Ishikawa (cell line): ENCODE measurements at regions not wholly inside any gene's neighbourhood (a gene's known extent, or its start where the extent isn't known, plus 50 kb on each side); places are given as distances from the start of the nearest gene placed in this dataset.
A peak's percentile ranks its signal among the peaks of the same experiment; 100 is the strongest.

Experiments
- CEBPB ChIP-seq: IDR thresholded peaks from 2 replicates; pipeline ENCODE4 v1.6.1; 2012
- CREB1 ChIP-seq: IDR thresholded peaks from 2 replicates; pipeline ENCODE4 v1.6.1; 2012; ENCODE audit warnings: low read depth
- EGR1 ChIP-seq: IDR thresholded peaks from 2 replicates; pipeline ENCODE4 v1.6.1; 2012
- EP300 ChIP-seq: IDR thresholded peaks from 2 replicates; pipeline ENCODE4 v1.6.1; 2012; ENCODE audit warnings: borderline replicate concordance
- FOXM1 ChIP-seq: IDR thresholded peaks from 2 replicates; pipeline ENCODE4 v1.6.1; 2012; ENCODE audit warnings: low read depth, borderline replicate concordance
- MAX ChIP-seq: IDR thresholded peaks from 2 replicates; pipeline ENCODE4 v1.6.1; 2012
- NFIC ChIP-seq: IDR thresholded peaks from 2 replicates; pipeline ENCODE4 v1.6.1; 2012
- RAD21 ChIP-seq: IDR thresholded peaks from 2 replicates; pipeline ENCODE4 v1.6.1; 2012; ENCODE audit warnings: low read depth
- TAF1 ChIP-seq: IDR thresholded peaks from 2 replicates; pipeline ENCODE4 v1.6.1; 2012; ENCODE audit warnings: low read depth, mild to moderate bottlenecking
- TCF12 ChIP-seq: IDR thresholded peaks from 2 replicates; pipeline ENCODE4 v1.6.1; 2012; ENCODE audit warnings: low read depth
- TEAD4 ChIP-seq: IDR thresholded peaks from 2 replicates; pipeline ENCODE4 v1.6.1; 2012
- USF1 ChIP-seq: IDR thresholded peaks from 2 replicates; pipeline ENCODE4 v1.6.1; 2012
- YY1 ChIP-seq: IDR thresholded peaks from 2 replicates; pipeline ENCODE4 v1.6.1; 2012; ENCODE audit warnings: low read depth
- ZBTB7A ChIP-seq: IDR thresholded peaks from 2 replicates; pipeline ENCODE4 v1.6.1; 2012; ENCODE audit warnings: low read depth
- TF ChIP-seq, protein P1 (sequence below): IDR thresholded peaks from 2 replicates; pipeline ENCODE4 v1.6.1; 2012; ENCODE audit warnings: low read depth, mild to moderate bottlenecking

GRCh38 chr4:159764343-159764952 lies 661.6 kb downstream of the RAPGEF2 start:
- TF ChIP-seq RAD21: peak; percentile 68
- no peak for TF ChIP-seq ZBTB7A

DNA sequence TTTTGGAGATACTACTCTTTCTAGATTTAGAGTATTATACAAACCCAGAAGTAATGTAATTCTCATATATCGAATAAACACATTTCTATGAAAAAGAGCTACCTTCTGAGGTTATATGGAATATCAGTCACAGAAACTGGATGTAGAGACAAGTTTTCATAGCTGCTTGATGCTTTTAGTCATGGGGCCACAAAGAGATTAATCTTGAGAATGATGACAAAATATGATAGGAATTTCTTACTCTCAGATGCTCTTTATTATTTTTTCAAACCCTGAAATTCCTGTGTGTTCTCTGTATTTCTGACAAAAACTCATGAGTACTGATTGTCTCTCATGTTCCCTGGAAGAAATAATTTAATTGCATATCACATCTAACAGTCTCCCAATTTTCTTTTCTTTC lies 662.5 kb downstream of the RAPGEF2 start:
- TF ChIP-seq CREB1 (no peak), TCF12 (no peak), USF1 (no peak), YY1 (no peak)
- TF ChIP-seq, protein P1, sequence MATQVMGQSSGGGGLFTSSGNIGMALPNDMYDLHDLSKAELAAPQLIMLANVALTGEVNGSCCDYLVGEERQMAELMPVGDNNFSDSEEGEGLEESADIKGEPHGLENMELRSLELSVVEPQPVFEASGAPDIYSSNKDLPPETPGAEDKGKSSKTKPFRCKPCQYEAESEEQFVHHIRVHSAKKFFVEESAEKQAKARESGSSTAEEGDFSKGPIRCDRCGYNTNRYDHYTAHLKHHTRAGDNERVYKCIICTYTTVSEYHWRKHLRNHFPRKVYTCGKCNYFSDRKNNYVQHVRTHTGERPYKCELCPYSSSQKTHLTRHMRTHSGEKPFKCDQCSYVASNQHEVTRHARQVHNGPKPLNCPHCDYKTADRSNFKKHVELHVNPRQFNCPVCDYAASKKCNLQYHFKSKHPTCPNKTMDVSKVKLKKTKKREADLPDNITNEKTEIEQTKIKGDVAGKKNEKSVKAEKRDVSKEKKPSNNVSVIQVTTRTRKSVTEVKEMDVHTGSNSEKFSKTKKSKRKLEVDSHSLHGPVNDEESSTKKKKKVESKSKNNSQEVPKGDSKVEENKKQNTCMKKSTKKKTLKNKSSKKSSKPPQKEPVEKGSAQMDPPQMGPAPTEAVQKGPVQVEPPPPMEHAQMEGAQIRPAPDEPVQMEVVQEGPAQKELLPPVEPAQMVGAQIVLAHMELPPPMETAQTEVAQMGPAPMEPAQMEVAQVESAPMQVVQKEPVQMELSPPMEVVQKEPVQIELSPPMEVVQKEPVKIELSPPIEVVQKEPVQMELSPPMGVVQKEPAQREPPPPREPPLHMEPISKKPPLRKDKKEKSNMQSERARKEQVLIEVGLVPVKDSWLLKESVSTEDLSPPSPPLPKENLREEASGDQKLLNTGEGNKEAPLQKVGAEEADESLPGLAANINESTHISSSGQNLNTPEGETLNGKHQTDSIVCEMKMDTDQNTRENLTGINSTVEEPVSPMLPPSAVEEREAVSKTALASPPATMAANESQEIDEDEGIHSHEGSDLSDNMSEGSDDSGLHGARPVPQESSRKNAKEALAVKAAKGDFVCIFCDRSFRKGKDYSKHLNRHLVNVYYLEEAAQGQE: no peak

DNA sequence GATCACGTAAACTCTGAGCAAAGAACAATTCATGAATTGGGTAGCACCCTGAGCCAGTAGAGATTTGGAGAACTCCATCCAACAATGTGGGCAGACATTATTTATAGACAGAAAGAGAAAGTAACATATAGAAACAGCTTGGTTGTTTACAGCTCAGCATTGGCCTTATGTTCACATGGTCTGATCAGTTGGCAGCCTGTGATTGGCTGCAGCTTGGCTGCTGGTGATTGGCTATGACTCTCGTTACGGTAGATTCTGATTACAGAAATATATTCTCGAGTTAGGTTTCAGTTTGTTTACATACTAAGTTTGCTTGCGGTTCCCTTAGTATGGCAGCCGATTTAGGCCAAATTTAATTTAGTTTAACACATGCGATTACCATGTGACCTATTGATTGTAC lies 663.4 kb downstream of the RAPGEF2 start:
- TF ChIP-seq YY1: no peak
- TF ChIP-seq, protein P1: no peak
- TF ChIP-seq EP300: no peak
- TF ChIP-seq NFIC: no peak
- TF ChIP-seq USF1: no peak
- TF ChIP-seq CEBPB: no peak
- no peak for TF ChIP-seq ZBTB7A
- no peak for TF ChIP-seq TEAD4

DNA sequence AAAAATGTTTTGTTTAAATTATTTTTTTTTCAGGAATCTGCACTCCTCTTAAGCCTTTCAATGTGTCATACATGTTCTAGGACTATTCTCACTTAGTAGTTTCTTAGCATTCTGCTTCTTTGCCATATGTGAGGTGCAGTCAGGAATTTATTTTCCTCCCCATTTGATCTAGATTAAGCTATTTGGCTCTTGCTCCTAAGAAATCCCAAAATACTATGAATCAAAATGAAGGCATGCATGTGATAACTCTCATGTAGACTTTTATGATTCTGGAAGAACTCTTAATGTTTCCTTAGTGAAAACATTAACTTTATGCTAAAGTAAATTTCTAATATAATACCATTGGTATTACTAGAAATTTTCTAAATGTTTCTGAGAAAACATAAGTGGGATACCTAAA lies 664.5 kb downstream of the RAPGEF2 start:
- TF ChIP-seq EP300 (no peak), TCF12 (no peak), USF1 (no peak), YY1 (no peak), NFIC (no peak), MAX (no peak), ZBTB7A (no peak), TAF1 (no peak), RAD21 (no peak), CEBPB (no peak), FOXM1 (no peak), CREB1 (no peak), TEAD4 (no peak)

DNA sequence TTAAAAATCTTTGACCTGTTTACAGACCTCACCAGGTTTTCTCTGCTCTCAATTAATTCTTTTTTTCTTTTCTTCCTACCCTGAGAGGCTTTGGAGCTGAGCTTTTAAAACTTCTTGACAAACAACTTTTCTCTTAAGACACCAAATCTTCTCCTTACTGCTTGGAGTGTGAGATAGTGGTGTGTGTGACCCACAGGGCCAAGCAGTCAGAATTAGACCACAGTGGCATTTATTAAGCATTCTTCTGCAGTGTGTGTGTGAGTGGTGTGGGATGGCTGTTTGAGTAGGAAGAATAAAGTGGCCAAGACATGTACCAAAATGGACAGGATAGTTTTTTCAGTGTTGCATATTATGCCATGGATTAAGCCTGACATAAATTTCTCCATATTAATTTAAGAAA lies 665.1 kb downstream of the RAPGEF2 start:
- TF ChIP-seq EGR1 (no peak), CEBPB (no peak), ZBTB7A (no peak), NFIC (no peak), FOXM1 (no peak), MAX (no peak), TEAD4 (no peak), YY1 (no peak), USF1 (no peak), RAD21 (no peak), TAF1 (no peak), EP300 (no peak), CREB1 (no peak), TCF12 (no peak)
- TF ChIP-seq, protein P1: no peak
